H1 (cell line): ENCODE measurements at regions not wholly inside any gene's neighbourhood (a gene's known extent, or its start where the extent isn't known, plus 50 kb on each side); places are given as distances from the start of the nearest gene placed in this dataset.

ENCODE experiments used
- EGR1 ChIP-seq: IDR thresholded peaks from 2 replicates; pipeline ENCODE4 v1.6.1; 2011; ENCODE audit warnings: low read depth, low read length, borderline replicate concordance

DNA sequence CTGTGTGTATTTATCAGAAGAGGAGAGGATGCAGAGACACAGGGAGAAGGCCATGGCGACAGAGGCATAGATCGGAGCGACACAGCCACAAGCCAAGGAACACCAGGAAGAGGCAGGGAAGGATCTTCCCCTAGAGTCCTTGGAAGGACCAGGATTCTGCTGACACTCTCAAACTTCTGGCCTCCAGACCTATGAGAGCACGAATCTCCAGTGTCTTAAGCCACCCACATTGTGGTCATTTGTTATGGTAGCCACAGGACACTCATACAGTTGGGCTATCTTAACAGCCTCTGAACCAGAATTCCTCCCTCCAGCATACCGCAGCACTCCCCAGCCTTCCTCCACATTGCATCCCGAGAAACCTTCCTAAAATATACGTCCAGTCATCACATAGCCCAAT lies 367.0 kb upstream of the MGMT start (continued):
- TF ChIP-seq EGR1: no peak
- TF ChIP-seq, all 59 proteins: peak for 0
